Mesenchymal stem cell (in vitro differentiated cells and primary cell): ENCODE measurements at regions not wholly inside any gene's neighbourhood (a gene's known extent, or its start where the extent isn't known, plus 50 kb on each side); places are given as distances from the start of the nearest gene placed in this dataset.

Source experiments
- DNase-seq: peaks from one replicate; pipeline ENCODE4 v3.0.0-alpha.2; 2013
- H2AFZ ChIP-seq: one replicate; pipeline ENCODE4 v1.6.1; 2013; ENCODE audit warnings: low read depth, mild to moderate bottlenecking, control low read depth, inconsistent platforms, low read length, moderate library complexity
- H2AK5ac ChIP-seq: 2 replicates; pipeline ENCODE4 v1.6.1; 2013; ENCODE audit warnings: low read length, moderate library complexity, mild to moderate bottlenecking, inconsistent platforms; ENCODE audit not compliant: severe bottlenecking
- H2BK120ac ChIP-seq: one replicate; pipeline ENCODE4 v1.6.1; 2013; ENCODE audit warnings: low read depth, mild to moderate bottlenecking, inconsistent platforms, low read length, moderate library complexity
- H2BK12ac ChIP-seq, 2 experiments: one replicate each; pipeline ENCODE4 v1.6.1; 2013; ENCODE audit warnings: inconsistent platforms in 2 of 2, low read length in 2 of 2, mild to moderate bottlenecking in 2 of 2, moderate library complexity in 2 of 2, control low read depth in 1 of 2
- H2BK15ac ChIP-seq: one replicate; pipeline ENCODE4 v1.6.1; 2013; ENCODE audit warnings: mild to moderate bottlenecking, low read depth, inconsistent platforms; ENCODE audit not compliant: poor library complexity, severe bottlenecking
- H2BK5ac ChIP-seq: 2 replicates; pipeline ENCODE4 v1.6.1; 2013; ENCODE audit warnings: low read depth, mild to moderate bottlenecking, low read length, control low read depth, inconsistent platforms; ENCODE audit not compliant: poor library complexity, severe bottlenecking
- H3K14ac ChIP-seq, 2 experiments: one replicate each; pipeline ENCODE4 v1.6.1; 2013; ENCODE audit warnings: inconsistent platforms in 2 of 2, low read length in 2 of 2, control low read depth in 1 of 2, mild to moderate bottlenecking in 1 of 2, moderate library complexity in 1 of 2
- H3K18ac ChIP-seq, 2 experiments: one replicate each; pipeline ENCODE4 v1.6.1; 2013; ENCODE audit warnings: inconsistent platforms in 2 of 2, low read length in 2 of 2, control low read depth in 1 of 2, low read depth in 1 of 2, mild to moderate bottlenecking in 1 of 2
- H3K23ac ChIP-seq, 2 experiments: one replicate each; pipeline ENCODE4 v1.6.1; 2013; ENCODE audit warnings: inconsistent platforms in 2 of 2, low read length in 2 of 2, mild to moderate bottlenecking in 2 of 2, moderate library complexity in 2 of 2, control low read depth in 1 of 2
- H3K27ac ChIP-seq: 2 replicates; pipeline ENCODE4 v1.5.1; 2013; ENCODE audit warnings: mild to moderate bottlenecking, moderate library complexity, low read length, control low read depth, inconsistent platforms; ENCODE audit not compliant: poor library complexity, severe bottlenecking
- H3K27me3 ChIP-seq, 2 experiments: 2 replicates each; pipeline versions ENCODE4 v1.6.1 to v1.7.0; 2013; ENCODE audit warnings: low read length in 2 of 2, mild to moderate bottlenecking in 2 of 2, moderate library complexity in 2 of 2, control low read depth in 1 of 2, inconsistent platforms in 1 of 2; ENCODE audit not compliant: control insufficient read depth in 1 of 2, insufficient read depth in 1 of 2
- H3K36me3 ChIP-seq, 2 experiments: 2 replicates each; pipeline versions ENCODE4 v1.6.1 to v1.7.0; 2013; ENCODE audit warnings: low read length in 2 of 2, control low read depth in 1 of 2, inconsistent platforms in 1 of 2, low read depth in 1 of 2, mild to moderate bottlenecking in 1 of 2; ENCODE audit not compliant: insufficient read depth in 2 of 2, control insufficient read depth in 1 of 2
- H3K4ac ChIP-seq, 2 experiments: one replicate each; pipeline ENCODE4 v1.6.1; 2013; ENCODE audit warnings: inconsistent platforms in 2 of 2, low read length in 2 of 2, mild to moderate bottlenecking in 2 of 2, moderate library complexity in 2 of 2, control low read depth in 1 of 2, low read depth in 1 of 2
- H3K4me1 ChIP-seq: 2 replicates; pipeline ENCODE4 v1.6.1; 2013; ENCODE audit warnings: low read depth, low read length, control low read depth; ENCODE audit not compliant: control insufficient read depth, insufficient read depth
- H3K4me2 ChIP-seq: 2 replicates; pipeline ENCODE4 v1.6.1; 2013; ENCODE audit warnings: low read length, mild to moderate bottlenecking, inconsistent platforms; ENCODE audit not compliant: poor library complexity, severe bottlenecking
- H3K4me3 ChIP-seq, 2 experiments: 2 replicates each; pipeline versions ENCODE4 v1.5.1 to v1.7.0; 2013; ENCODE audit warnings: low read length in 2 of 2, mild to moderate bottlenecking in 2 of 2, control low read depth in 1 of 2, low read depth in 1 of 2; ENCODE audit not compliant: insufficient read depth in 1 of 2
- H3K79me1 ChIP-seq: replicated peaks from 2 replicates; pipeline ENCODE4 v1.6.1; 2013; ENCODE audit warnings: mild to moderate bottlenecking, control low read depth, low read length, inconsistent platforms; ENCODE audit not compliant: poor library complexity, severe bottlenecking
- H3K9ac ChIP-seq: 2 replicates; pipeline ENCODE4 v1.7.0; 2013; ENCODE audit warnings: mild to moderate bottlenecking, low read length, moderate library complexity
- H3K9me3 ChIP-seq: 2 replicates; pipeline ENCODE4 v1.7.0; 2013; ENCODE audit warnings: mild to moderate bottlenecking, low read length; ENCODE audit not compliant: control insufficient read depth
- H4K8ac ChIP-seq: one replicate; pipeline ENCODE4 v1.6.1; 2013; ENCODE audit warnings: inconsistent platforms, mild to moderate bottlenecking, low read length, moderate library complexity
- H4K91ac ChIP-seq: one replicate; pipeline ENCODE4 v1.6.1; 2013; ENCODE audit warnings: mild to moderate bottlenecking, low read length, inconsistent platforms
- WGBS: methylation state at CpG from one replicate; pipeline ENCODE4 v1.1.7; 2013; ENCODE audit warnings: mixed read lengths; 5-methylcytosine and 5-hydroxymethylcytosine counted together

- Histone ChIP-seq H3K4me1 (no peaks in the 10 kb centered on the region), H3K36me3 (no peaks in the 10 kb centered on the region), H3K4me3 (no peak overlapping the region), H2AFZ (no peak overlapping the region), H3K9ac (no peak overlapping the region), H3K9me3 (no peaks in the 10 kb centered on the region), H3K79me1 (no peaks in the 10 kb centered on the region), H3K27ac (no peak overlapping the region), H2BK12ac (no peak overlapping the region), H3K4ac (no peak overlapping the region), H4K8ac (no peak overlapping the region), H2BK15ac (no peak overlapping the region), H3K14ac (peak overlapping the region in 1 of 2 experiments; percentile 77), H2BK5ac (no peak overlapping the region), H3K23ac (no peak overlapping the region), H2AK5ac (no peak overlapping the region), H3K18ac (no peak overlapping the region), H4K91ac (no peak overlapping the region), H3K4me2 (no peak overlapping the region), H2BK120ac (no peak overlapping the region), H3K27me3 (peaks cover 15 to 21% of the 10 kb centered on the region in 2 experiments)
- DNase-seq: no peak
- WGBS: 57% methylated on average over 3 of the region's 3 CpGs
These were observed 90.2 kb upstream of the PRSS58 start for GRCh38 chr7:142348100-142348499.

- Histone ChIP-seq H3K27me3 (peaks cover 15 to 19% of the 10 kb centered on the region in 2 experiments), H3K4me3 (no peak overlapping the region), H3K9ac (no peak overlapping the region), H2BK5ac (no peak overlapping the region), H2BK12ac (no peak overlapping the region), H2AK5ac (no peak overlapping the region), H3K9me3 (no peaks in the 10 kb centered on the region), H3K4me1 (no peaks in the 10 kb centered on the region), H4K91ac (no peak overlapping the region), H3K14ac (no peak overlapping the region), H2AFZ (no peak overlapping the region), H3K18ac (no peak overlapping the region), H3K4me2 (no peak overlapping the region), H3K4ac (no peak overlapping the region), H3K79me1 (no peaks in the 10 kb centered on the region), H4K8ac (no peak overlapping the region), H3K23ac (no peak overlapping the region), H3K36me3 (no peaks in the 10 kb centered on the region), H2BK15ac (no peak overlapping the region), H2BK120ac (no peak overlapping the region), H3K27ac (no peak overlapping the region)
- WGBS: 72% methylated on average over 3 of the region's 3 CpGs
- no peak for DNase-seq
These were observed 89.2 kb upstream of the PRSS58 start for GRCh38 chr7:142347091-142347490.

GRCh38 chr7:142345811-142346210 is 88.0 kb upstream of the PRSS58 start:
- Histone ChIP-seq H3K23ac (no peak overlapping the region), H2AK5ac (no peak overlapping the region), H3K36me3 (no peaks in the 10 kb centered on the region), H2BK12ac (no peak overlapping the region), H3K4ac (no peak overlapping the region), H4K8ac (no peak overlapping the region), H4K91ac (no peak overlapping the region), H2BK120ac (no peak overlapping the region), H2BK5ac (no peak overlapping the region), H3K18ac (no peak overlapping the region), H3K27me3 (peaks cover 15 to 19% of the 10 kb centered on the region in 2 experiments), H3K9ac (no peak overlapping the region), H3K4me3 (no peak overlapping the region), H3K4me2 (no peak overlapping the region), H2BK15ac (no peak overlapping the region), H3K4me1 (no peaks in the 10 kb centered on the region), H3K79me1 (no peaks in the 10 kb centered on the region), H3K9me3 (no peaks in the 10 kb centered on the region), H3K14ac (no peak overlapping the region), H2AFZ (no peak overlapping the region), H3K27ac (no peak overlapping the region)
- DNase-seq: no peak
- WGBS: 71% methylated on average over 5 of the region's 5 CpGs

- Histone ChIP-seq H3K14ac (peak overlapping the region in 1 of 2 experiments; percentile 26), H3K4me1 (peaks cover 3% of the 10 kb centered on the region), H3K27me3 (peaks cover 12 to 18% of the 10 kb centered on the region in 2 experiments), H3K4me2 (no peak overlapping the region), H2BK15ac (no peak overlapping the region), H3K27ac (no peak overlapping the region), H2AK5ac (no peak overlapping the region), H4K8ac (no peak overlapping the region), H3K36me3 (no peaks in the 10 kb centered on the region), H2BK120ac (no peak overlapping the region), H3K4me3 (no peak overlapping the region), H4K91ac (no peak overlapping the region), H3K79me1 (no peaks in the 10 kb centered on the region), H3K9me3 (no peaks in the 10 kb centered on the region), H3K4ac (no peak overlapping the region), H3K18ac (no peak overlapping the region), H3K23ac (peak overlapping the region in 1 of 2 experiments; percentile 71), H2AFZ (no peak overlapping the region), H3K9ac (no peak overlapping the region), H2BK5ac (no peak overlapping the region), H2BK12ac (no peak overlapping the region)
- WGBS: 45% methylated on average over 4 of the region's 6 CpGs
- peak; percentile 6 for DNase-seq
These were observed 81.0 kb upstream of the PRSS58 start for GRCh38 chr7:142338633-142339501.
